ENCODE measurements at regions not wholly inside any gene's neighbourhood (a gene's known extent, or its start where the extent isn't known, plus 50 kb on each side); places are given as distances from the start of the nearest gene placed in this dataset.

DNA sequence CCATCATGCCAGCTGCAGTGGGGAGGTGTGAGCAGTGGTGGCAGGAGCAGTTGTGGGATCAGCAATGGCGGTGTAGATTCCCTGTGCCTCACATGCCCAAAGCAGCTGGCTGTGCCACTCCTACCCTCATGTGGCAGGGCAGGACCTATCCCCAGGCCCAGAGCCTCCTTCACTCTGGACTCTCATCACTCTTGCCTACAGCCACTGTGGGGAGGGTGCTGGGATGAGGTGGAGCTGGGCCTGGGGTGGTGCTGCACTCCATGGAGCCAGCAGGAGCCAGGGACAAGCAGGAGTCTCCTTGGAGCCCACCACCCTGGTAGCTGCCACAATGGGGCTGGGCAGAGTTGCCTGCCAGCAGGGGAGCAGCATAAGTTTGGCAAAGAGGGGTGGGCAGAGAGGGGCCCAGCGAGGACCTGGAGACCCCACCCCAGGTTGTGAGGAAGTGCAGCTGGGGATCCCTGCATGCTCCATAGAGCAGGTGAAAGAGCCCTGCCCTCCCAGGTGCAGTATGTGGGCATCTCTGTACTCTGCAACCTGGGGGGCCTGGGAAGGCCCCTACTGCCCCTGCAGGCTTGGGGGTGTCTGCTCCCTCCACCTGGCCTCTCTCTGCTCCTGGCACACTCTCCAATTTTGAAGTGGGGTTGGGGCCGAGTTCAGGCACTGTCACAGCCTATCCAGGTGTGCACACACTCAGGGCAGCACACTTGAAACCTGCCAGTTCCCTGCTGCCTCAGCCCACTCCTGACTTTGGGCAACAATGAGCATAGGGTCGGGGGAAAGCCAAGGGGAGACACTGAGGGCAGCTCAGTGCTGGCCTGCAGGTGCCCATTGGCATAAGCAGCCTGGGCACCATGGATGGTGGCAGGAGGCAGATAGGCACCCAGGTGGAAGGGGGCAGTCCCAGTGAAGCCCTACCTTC is 74.0 kb upstream of the INTU start:
- TF ChIP-seq CTCF (IDR thresholded peaks at IDR 0.05) (no peak), ZFX (IDR thresholded peaks at IDR 0.05; ENCODE audit: borderline replicate concordance) (no peak)

Data from 22Rv1 (cell line).